Activated T-helper 1 cell treated with anti-CD3 and anti-CD28 coated beads, Interleukin-12 subunit alpha, Interleukin-12 subunit beta, Interleukin-2, Interleukin-4 antibody, amounts not matched to agents 30 ng/mL and 10 ng/mL and 1 ng/mL, durations not matched to agents 14 hours and 24 hours and 36 hours (primary cell): ENCODE measurements at regions not wholly inside any gene's neighbourhood (a gene's known extent, or its start where the extent isn't known, plus 50 kb on each side); places are given as distances from the start of the nearest gene placed in this dataset.

Experiments used
- DNase-seq: peaks from one replicate; pipeline ENCODE4 v3.0.0; 2021; ENCODE audit warnings: low spot score
- H3K27ac Mint-ChIP-seq: one replicate; pipeline ENCODE4 v1.8.0; 2021; ENCODE audit warnings: mild to moderate bottlenecking, mixed read lengths
- H3K27me3 Mint-ChIP-seq: one replicate; pipeline ENCODE4 v1.8.0; 2022; ENCODE audit warnings: mild to moderate bottlenecking, moderate library complexity, mixed read lengths; ENCODE audit not compliant: insufficient read depth
- H3K36me3 Mint-ChIP-seq: one replicate; pipeline ENCODE4 v1.8.0; 2021; ENCODE audit warnings: low read depth, mixed read lengths
- H3K4me1 Mint-ChIP-seq: one replicate; pipeline ENCODE4 v1.8.0; 2021; ENCODE audit warnings: low read depth, mixed read lengths
- H3K4me3 Mint-ChIP-seq: one replicate; pipeline ENCODE4 v1.8.0; 2021; ENCODE audit warnings: mild to moderate bottlenecking, moderate library complexity, mixed read lengths
- H3K9me3 Mint-ChIP-seq: one replicate; pipeline ENCODE4 v1.8.0; 2021; ENCODE audit warnings: mixed read lengths
- intact Hi-C: fragments of 100-400 bp; cut with micrococcal nuclease; formaldehyde crosslinking; loops from one replicate; pipeline ENCODE4 v1.15.1; 2024

GRCh38 chr5:6823996-6824395 is 110.8 kb downstream of the TENT4A start:
- no peak overlapping the region for H3K4me3 Mint-ChIP-seq
- no peak overlapping the region for H3K27ac Mint-ChIP-seq
- DNase-seq: no peak
- intact Hi-C loops: loop anchor here (5.0 kb wide), 2 partner anchors 103 to 573 kb away; partner anchors contain the start of gene ADCY2
- H3K9me3 Mint-ChIP-seq: peaks cover 5% of the 10 kb centered on the region
- peaks cover 12% of the 10 kb centered on the region for H3K27me3 Mint-ChIP-seq
- no peaks in the 10 kb centered on the region for H3K36me3 Mint-ChIP-seq
- peaks cover 20% of the 10 kb centered on the region for H3K4me1 Mint-ChIP-seq

GRCh38 chr5:6825678-6826244 is 112.5 kb downstream of the TENT4A start:
- peaks cover 12% of the 10 kb centered on the region for H3K27me3 Mint-ChIP-seq
- peaks cover 8% of the 10 kb centered on the region for H3K9me3 Mint-ChIP-seq
- DNase-seq: no peak
- no peak overlapping the region for H3K4me3 Mint-ChIP-seq
- no peaks in the 10 kb centered on the region for H3K36me3 Mint-ChIP-seq
- H3K4me1 Mint-ChIP-seq: peaks cover 37% of the 10 kb centered on the region
- no peak overlapping the region for H3K27ac Mint-ChIP-seq
- intact Hi-C loops: loop anchor here (5.0 kb wide), 5 partner anchors 58 to 1403 kb away; partner anchors contain the start of genes ICE1 and MED10

DNA sequence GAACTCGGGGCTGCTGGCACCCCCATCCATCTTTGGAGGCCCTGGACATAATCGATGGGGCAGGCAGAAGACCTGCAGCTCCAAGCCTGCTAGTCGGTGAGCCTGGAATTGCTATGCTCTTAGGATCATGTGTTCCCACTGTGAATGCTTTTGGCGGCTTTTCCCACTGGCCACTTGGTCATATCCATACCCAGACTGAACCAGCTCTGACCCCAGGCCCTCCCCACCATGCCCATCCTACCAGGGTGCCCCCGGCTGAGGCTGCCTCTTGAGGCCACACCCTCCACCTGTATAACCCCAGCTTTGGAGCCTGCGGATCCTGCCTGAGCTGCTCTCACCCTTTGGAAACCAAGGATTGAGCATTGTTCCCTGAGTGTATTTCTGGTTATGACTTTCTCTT is 113.5 kb downstream of the TENT4A start:
- intact Hi-C loops: loop anchor here (5.0 kb wide), 5 partner anchors 59 to 1404 kb away; partner anchors contain the start of genes ICE1 and MED10
- no peak for DNase-seq
- no peaks in the 10 kb centered on the region for H3K36me3 Mint-ChIP-seq

GRCh38 chr5:6827526-6828219 is 114.4 kb downstream of the TENT4A start:
- H3K4me3 Mint-ChIP-seq: peak overlapping the region; percentile 76
- DNase-seq: peak; percentile 46
- H3K36me3 Mint-ChIP-seq: no peaks in the 10 kb centered on the region
- intact Hi-C loops: loop anchor here (2.0 to 5.0 kb wide), 10 partner anchors 21 to 1405 kb away; partner anchors contain the start of genes FASTKD3, ICE1, MED10 and MTRR
- peaks cover 5% of the 10 kb centered on the region for H3K27me3 Mint-ChIP-seq
- peak overlapping the region; percentile 84 for H3K27ac Mint-ChIP-seq
- H3K9me3 Mint-ChIP-seq: peaks cover 7% of the 10 kb centered on the region
- H3K4me1 Mint-ChIP-seq: peaks cover 56% of the 10 kb centered on the region

More for the DNA sequence above, 113.5 kb downstream of the TENT4A start:
- peaks cover 47% of the 10 kb centered on the region for H3K4me1 Mint-ChIP-seq
- no peak overlapping the region for H3K4me3 Mint-ChIP-seq
- no peak overlapping the region for H3K27ac Mint-ChIP-seq
- H3K27me3 Mint-ChIP-seq: peaks cover 6% of the 10 kb centered on the region
- H3K9me3 Mint-ChIP-seq: peaks cover 7% of the 10 kb centered on the region

DNA sequence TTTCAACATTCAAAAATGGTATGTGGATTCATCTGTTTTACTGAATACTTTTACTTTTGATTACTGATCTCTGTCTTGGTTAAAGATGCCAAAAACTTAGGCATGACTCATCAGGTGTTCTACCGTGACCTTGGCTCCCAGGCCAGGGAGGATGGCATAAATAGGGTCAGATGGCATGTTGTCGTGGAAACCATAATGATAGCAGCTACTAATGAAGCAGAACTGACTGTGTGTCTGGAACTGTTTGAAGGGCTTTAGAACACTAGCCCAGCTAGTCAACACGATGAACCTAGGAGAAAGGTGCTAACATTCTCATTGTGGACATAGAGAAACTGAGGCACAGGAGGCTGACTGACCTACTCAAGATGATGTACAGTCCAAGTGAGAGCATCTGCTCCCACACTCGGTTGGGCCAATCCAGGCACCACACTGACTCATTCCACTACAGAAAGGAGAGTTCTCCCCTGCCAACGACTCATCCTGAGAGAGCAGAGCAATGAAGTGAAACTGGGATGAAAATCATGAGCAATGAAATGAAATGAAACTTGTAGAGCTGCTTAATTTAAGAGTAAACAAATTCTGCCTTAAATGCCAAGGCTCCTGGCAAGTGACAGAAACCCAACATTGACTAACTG is 116.0 kb downstream of the TENT4A start:
- H3K27me3 Mint-ChIP-seq: no peaks in the 10 kb centered on the region
- intact Hi-C loops: loop anchor here (1.0 to 5.0 kb wide), 14 partner anchors 8 to 1407 kb away; partner anchors contain the start of genes FASTKD3, ICE1, MED10 and MTRR
- H3K4me3 Mint-ChIP-seq: peak overlapping the region; percentile 58
- peak overlapping the region; percentile 90 for H3K27ac Mint-ChIP-seq
- peak; percentile 54 for DNase-seq
- peaks cover 61% of the 10 kb centered on the region for H3K4me1 Mint-ChIP-seq
- no peaks in the 10 kb centered on the region for H3K36me3 Mint-ChIP-seq
- H3K9me3 Mint-ChIP-seq: peaks cover 7% of the 10 kb centered on the region

- H3K4me3 Mint-ChIP-seq: peak overlapping the region; percentile 12
- no peaks in the 10 kb centered on the region for H3K27me3 Mint-ChIP-seq
- peaks cover 61% of the 10 kb centered on the region for H3K4me1 Mint-ChIP-seq
- peaks cover 14% of the 10 kb centered on the region for H3K9me3 Mint-ChIP-seq
- H3K27ac Mint-ChIP-seq: no peak overlapping the region
- no peak for DNase-seq
- H3K36me3 Mint-ChIP-seq: no peaks in the 10 kb centered on the region
- intact Hi-C loops: no loop called here
Observed at GRCh38 chr5:6830643-6831239, 117.5 kb downstream of the TENT4A start.

- no peaks in the 10 kb centered on the region for H3K36me3 Mint-ChIP-seq
- peaks cover 14% of the 10 kb centered on the region for H3K9me3 Mint-ChIP-seq
- H3K4me3 Mint-ChIP-seq: no peak overlapping the region
- H3K4me1 Mint-ChIP-seq: peaks cover 61% of the 10 kb centered on the region
- DNase-seq: no peak
- intact Hi-C loops: no loop called here
- H3K27ac Mint-ChIP-seq: no peak overlapping the region
- no peaks in the 10 kb centered on the region for H3K27me3 Mint-ChIP-seq
Observed at GRCh38 chr5:6831678-6832671, 118.7 kb downstream of the TENT4A start.

DNA sequence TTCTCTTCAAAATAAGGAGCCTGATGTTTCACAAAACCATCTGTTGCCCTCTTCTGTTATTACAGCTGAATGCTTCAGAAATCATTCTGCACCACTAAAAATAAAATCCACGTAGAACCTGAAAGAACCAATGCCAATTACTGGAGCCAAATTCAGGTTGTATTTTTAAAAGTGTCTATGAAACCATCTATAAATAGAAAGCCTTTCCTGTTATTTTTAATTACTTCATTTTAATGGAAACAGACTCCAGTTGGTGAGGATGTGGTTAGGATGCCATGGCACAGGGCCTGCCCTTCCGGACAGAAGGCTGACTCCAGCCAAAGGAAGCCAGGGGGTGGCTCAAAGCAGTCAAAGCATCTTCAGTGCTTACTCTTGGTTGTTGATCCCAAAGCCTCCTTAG is 119.8 kb downstream of the TENT4A start:
- Mint-ChIP-seq H3K4me1 (peaks cover 57% of the 10 kb centered on the region), H3K9me3 (peaks cover 20% of the 10 kb centered on the region), H3K27me3 (no peaks in the 10 kb centered on the region), H3K36me3 (no peaks in the 10 kb centered on the region), H3K27ac (no peak overlapping the region), H3K4me3 (no peak overlapping the region)
- no peak for DNase-seq
- intact Hi-C loops: no loop called here

DNA sequence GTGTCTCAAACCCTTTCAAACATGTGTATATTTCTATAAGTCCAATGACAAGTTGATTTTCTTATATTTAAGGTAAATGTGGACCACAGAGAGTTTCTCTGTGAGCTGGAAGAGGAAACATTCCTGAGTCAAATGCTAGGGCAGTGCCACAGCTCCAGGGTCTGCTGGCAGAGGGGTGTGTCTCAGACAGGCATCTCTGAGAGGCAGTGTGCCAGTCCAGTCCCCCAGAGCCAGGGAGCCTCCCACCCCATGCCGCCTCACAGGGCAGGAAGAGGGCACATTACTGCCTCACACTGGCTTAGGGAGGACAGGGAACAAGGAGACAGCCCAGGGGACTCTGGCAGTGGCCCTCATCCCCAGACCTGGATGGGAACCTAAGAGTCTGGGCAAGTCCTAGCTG is 120.2 kb downstream of the TENT4A start:
- peaks cover 54% of the 10 kb centered on the region for H3K4me1 Mint-ChIP-seq
- peaks cover 20% of the 10 kb centered on the region for H3K9me3 Mint-ChIP-seq
- H3K27me3 Mint-ChIP-seq: no peaks in the 10 kb centered on the region
- H3K4me3 Mint-ChIP-seq: no peak overlapping the region
- no peak for DNase-seq
- no peaks in the 10 kb centered on the region for H3K36me3 Mint-ChIP-seq
- intact Hi-C loops: no loop called here
- no peak overlapping the region for H3K27ac Mint-ChIP-seq

DNA sequence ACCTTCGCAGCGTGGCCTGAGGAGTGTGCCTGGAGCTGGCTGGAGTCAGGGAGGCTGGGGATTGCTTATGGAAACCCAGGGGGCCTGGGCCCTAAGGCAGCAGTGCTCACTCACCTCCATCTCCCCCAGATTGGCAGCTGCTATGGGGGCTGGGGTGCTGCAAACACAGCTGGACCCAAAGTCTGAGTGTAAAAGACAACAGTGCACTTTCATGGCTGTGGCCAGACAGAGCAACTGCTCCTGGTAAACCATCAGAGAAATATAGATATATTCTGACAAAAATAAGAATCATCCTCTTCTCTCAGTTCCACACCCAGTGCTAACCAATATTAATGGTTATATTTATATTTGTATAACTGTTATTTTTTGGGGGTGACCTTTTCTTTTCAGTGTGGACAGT is 123.9 kb downstream of the TENT4A start:
- intact Hi-C loops: loop anchor here (1.0 to 2.0 kb wide), 2 partner anchors 16 to 56 kb away; no protein-coding TSS in a partner anchor
- Mint-ChIP-seq H3K36me3 (no peaks in the 10 kb centered on the region), H3K27ac (no peak overlapping the region), H3K27me3 (peaks cover 8% of the 10 kb centered on the region), H3K4me3 (no peak overlapping the region), H3K9me3 (peaks cover 13% of the 10 kb centered on the region), H3K4me1 (peaks cover 18% of the 10 kb centered on the region)
- no peak for DNase-seq

DNA sequence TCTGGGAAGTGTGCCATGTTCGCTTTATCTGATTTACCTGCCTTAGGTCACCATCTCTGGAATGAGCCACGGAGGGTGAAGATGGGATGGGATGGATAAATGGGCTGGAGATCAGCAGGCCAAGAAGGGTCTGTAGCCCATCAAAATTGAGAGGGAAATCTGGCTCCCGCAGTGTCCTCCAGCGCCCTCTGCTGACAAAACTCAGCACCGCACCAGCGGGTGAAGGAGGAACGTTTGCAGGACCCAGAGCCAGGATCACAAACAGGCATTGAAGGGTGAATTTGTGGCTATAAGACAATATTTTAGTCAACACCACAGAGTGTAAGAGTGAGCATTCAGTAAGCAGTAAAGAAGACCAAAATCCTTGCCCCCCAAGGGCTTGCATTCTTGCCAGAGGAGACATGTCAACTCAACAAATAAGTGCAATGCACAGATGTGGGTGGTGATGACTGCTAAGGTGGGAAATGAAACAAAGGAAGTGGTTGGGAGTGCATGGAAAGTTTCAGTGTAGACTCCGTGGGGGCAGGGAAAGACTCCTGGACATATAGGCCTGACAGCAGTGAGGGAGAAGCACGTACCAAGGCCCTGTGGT is 124.4 kb downstream of the TENT4A start:
- DNase-seq: no peak
- Mint-ChIP-seq H3K4me1 (peaks cover 13% of the 10 kb centered on the region), H3K9me3 (peaks cover 13% of the 10 kb centered on the region), H3K27me3 (peaks cover 9% of the 10 kb centered on the region), H3K4me3 (no peak overlapping the region), H3K36me3 (no peaks in the 10 kb centered on the region), H3K27ac (no peak overlapping the region)
- intact Hi-C loops: loop anchor here (1.0 to 2.0 kb wide), 2 partner anchors 16 to 57 kb away; no protein-coding TSS in a partner anchor
